ENCODE measurements at regions not wholly inside any gene's neighbourhood (a gene's known extent, or its start where the extent isn't known, plus 50 kb on each side); places are given as distances from the start of the nearest gene placed in this dataset.
"Not testable (repeated sequence)": the region's sequence is repeated elsewhere in the genome, so short reads cannot be mapped to it uniquely, and the experiment has no call there.

GRCh38 chr9:90112788-90113187 lies 508.0 kb downstream of the GADD45G start:
- no peak for DNase-seq

GRCh38 chr9:90114641-90115425 lies 510.0 kb downstream of the GADD45G start:
- no peak for DNase-seq

DNA sequence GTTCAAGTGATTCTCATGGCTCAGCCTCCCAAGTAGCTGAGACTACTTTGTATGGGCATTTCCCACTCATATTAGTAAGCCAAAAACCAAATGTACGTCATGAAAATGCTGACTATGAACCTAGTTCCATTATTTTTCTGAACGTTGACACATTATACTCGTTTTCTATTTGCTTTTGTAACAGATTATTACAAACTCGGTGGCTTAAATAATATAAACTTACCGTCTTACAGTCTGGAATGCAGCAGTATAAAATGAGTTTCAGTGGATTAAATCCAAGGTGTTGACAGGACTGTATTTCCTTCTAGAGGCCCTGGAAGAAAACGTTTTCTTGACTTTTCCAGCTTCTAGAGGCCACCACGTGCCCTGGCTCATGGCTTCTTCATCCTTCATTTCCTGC lies 517.0 kb downstream of the GADD45G start:
- no peak for DNase-seq

DNA sequence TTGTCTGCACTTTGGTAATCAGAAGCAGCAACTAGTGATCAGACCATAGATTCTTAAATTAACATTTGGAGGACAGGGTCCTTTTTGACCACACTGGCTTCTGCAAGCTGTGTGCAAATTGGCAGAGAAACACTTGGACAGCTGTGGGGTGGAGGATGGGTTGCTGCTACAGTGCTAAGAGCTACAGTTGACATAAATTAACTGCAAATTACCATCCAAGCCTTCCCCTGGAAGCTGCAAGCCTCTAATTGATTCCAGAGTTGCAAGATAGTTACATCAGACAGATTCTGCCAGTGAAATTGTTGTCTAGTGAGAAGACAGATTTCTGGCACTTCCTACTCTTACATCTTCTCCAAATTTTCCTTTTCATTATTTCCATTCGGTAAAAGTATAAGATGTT lies 517.7 kb downstream of the DIRAS2 start:
- DNase-seq, result no peak

GRCh38 chr9:90127923-90128322 lies 514.7 kb downstream of the DIRAS2 start:
- no peak for DNase-seq

GRCh38 chr9:90128587-90129190 lies 513.9 kb downstream of the DIRAS2 start:
- peak in 1 of 3 donors; percentile 7 for DNase-seq

GRCh38 chr9:90129446-90129845 lies 513.2 kb downstream of the DIRAS2 start:
- no peak for DNase-seq

DNA sequence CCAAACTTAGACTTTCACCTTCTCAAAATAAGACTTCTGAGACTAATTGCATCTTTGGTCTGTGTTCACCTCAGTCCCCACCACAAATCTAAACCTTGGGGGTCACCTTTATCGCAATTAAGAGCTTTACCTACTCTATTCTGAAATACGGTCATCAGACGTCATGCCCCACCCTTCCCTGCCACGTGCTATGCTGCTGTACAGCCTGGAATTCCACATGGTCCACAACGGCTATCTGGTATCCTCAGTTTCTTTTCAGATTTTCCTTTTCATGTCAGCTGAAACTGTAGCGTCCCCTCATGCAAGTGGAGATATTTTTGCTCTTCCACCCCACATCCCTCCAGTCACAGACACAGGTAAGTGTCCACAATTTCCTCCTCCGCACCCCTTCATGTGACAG lies 511.1 kb downstream of the DIRAS2 start:
- no peak for DNase-seq

DNA sequence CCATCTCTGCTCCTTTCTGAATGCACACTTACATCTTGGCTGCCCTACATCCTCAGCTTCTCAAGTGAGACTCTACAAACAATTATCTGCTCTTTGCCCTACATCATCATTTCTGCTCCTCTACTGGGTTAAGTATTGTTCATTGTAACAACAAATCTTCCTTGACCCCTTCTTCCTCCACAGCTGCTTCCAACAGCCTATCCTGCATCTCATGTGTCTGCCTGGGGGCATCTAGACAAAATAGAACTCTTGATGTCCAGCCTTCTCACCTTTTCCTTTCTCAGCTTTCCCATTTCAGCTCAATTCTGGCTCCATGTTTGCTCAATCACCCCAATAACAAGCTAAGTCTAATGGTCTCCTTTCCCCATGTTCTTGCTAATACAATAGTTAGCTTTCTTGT lies 509.8 kb downstream of the DIRAS2 start:
- DNase-seq, result no peak

DNA sequence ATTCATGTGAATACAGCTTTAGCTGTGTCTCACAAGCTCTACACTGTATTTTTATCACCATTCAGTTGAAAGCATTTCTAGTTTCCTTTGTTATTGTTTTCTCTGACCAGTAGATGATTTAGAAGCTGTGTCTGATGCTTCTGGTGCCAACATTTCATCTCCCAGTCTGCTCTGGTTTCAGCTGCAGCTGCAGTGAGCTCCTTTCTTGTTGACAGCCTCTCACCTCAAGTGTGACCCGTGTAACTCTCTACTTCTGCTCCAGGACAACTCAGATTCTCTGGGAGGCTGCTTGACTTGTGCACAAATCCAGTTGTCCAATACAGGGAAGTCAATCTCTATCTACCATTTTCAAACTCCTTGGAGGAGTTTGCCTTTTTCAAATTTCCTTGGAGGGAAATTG lies 504.8 kb downstream of the DIRAS2 start:
- no peak for DNase-seq

DNA sequence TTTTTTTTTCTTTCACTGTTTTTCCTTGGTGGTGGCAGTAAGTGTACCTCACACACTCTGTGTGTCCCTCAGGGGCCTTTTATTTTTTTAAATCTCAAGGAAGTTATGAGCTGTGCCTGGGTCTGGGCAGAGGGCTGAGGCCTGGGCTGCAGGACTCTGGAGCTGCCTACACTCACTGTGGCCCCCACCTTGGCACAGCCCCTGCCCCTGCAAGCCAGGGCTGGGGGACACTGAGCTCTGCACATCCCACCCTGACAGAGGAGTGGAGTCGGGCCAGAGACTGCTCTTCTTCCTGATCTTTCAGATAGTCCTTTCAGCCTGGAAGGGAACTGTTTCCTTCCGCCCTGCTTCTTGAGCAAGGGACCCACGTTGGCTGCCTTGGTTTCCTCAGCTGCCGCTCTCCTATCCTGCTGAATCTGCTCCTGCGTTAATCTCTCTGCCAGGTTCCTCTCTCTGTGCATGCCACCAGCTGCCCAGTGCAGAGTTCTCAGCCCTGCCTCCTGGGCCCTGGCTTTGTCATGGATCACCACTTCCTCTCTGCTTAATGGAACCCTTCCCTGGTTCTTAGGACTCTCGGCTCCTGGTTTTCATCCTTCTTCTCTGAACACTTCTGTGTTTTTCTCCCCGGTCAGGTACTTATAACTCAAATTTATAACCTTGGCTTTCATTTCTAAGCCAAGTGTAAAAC lies 502.3 kb downstream of the DIRAS2 start:
- peak in 1 of 3 donors; percentile 3 for DNase-seq

DNA sequence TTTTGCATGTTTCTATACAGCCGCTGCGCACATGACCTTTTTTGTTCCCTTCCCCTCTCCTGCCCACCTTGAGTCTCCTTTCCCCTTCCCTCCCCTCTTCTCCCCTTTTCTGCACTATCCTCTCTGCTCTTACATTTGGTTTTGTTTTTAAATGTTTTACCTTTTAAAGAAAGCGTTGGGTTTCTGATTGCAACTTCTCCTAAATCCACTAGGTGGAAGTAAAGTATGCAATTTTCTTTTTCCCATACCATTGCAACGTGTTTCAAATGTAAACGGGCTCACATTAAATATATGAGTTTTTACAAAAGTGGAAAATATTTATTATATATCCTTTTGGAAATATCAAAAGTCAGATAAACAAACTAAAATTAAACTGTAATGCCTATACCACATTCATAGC lies 500.9 kb downstream of the DIRAS2 start:
- DNase-seq, result peak; percentile 58 to 71 (median 58)

- DNase-seq, result peak; percentile 77 to 88 (median 85)
Observed at GRCh38 chr9:90142580-90142979, 500.0 kb downstream of the DIRAS2 start.

GRCh38 chr9:90147426-90147825 lies 495.2 kb downstream of the DIRAS2 start:
- peak; percentile 44 to 57 (median 49) for DNase-seq

- DNase-seq, result no peak
Observed at GRCh38 chr9:90156318-90156717, 486.3 kb downstream of the DIRAS2 start.

- no peak for DNase-seq
Observed at GRCh38 chr9:90162326-90162725, 480.3 kb downstream of the DIRAS2 start.

- no peak for DNase-seq
Observed at GRCh38 chr9:90162819-90163218, 479.8 kb downstream of the DIRAS2 start.

DNA sequence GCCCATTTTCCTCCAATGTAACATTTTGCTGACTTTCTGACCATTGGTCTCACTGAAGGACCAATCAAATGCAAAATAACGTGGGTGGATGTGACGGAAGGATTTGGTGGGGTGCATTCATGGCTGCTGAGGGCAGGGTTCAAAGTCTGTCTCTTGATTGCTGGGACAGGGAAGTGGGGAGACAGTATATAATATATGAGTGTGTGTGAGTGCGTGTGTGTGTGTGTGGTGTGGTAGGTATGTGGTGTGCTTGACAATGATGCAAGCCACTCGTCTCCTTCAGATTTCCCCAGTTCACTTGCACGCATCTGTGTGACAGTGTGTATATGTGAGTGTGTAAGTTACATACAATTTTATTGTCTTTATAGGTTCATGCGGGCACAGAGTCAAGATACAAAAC lies 477.3 kb downstream of the DIRAS2 start:
- DNase-seq, result no peak

GRCh38 chr9:90166374-90166773 lies 476.2 kb downstream of the DIRAS2 start:
- DNase-seq, result not testable (repeated sequence)

DNA sequence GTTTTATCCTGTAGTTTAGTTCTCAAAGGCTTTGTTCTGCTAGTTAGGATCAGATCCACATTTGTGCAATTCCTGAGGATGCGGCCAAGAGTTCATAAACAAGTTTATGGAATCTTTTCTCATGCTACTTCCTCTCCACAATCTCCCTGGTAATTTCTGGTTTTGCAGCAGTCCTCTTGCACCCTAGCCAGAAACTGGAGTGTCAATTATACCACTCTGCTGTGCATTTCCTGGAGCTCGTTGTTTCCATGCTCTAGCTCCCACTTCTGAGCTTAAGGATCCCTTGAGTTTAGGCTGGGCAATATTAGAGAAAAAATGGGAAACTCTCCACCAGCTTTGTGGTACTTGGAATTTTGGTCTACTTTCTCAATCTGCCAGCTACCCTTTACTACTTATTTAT lies 474.7 kb downstream of the DIRAS2 start:
- DNase-seq, result no peak

GRCh38 chr9:90169490-90169889 lies 473.1 kb downstream of the DIRAS2 start:
- DNase-seq, result no peak

- peak in 2 of 3 donors; percentile 12 to 16 for DNase-seq
Observed at GRCh38 chr9:90173935-90174334, 468.7 kb downstream of the DIRAS2 start.

GRCh38 chr9:90174346-90174745 lies 468.3 kb downstream of the DIRAS2 start:
- DNase-seq, result not testable (repeated sequence)

- no peak for DNase-seq
Observed at GRCh38 chr9:90175257-90175656, 467.4 kb downstream of the DIRAS2 start.
